OCI-M1 (cell line): ENCODE measurements at regions not wholly inside any gene's neighbourhood (a gene's known extent, or its start where the extent isn't known, plus 50 kb on each side); places are given as distances from the start of the nearest gene placed in this dataset.

Experiments
- DNase-seq: peaks from one replicate; lab custom pipeline; 2025; lab: John Stamatoyannopoulos, UW

DNA sequence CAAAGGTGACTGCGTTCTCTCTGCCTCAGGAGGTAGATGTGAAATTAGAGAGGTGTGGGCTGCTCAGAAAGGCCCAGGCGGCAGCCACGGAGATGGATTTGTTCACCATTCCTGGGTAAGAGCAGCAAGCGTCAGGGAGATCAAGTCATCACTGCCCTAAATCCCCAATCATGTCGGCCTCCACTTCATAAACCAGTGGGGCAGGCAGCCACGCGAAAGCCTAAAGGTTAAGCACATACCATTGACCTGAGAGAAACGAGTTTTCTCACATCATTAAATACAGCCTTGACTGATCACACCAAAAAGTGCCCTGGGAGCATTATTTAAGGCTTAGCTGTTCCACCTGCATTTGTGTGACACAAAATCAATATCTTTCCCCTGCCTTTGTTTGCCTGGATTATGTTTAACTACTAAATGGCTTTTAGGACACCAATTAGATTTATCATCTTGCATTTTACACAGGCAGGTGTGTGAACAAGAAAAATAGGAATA is 50.7 kb upstream of the FOXB1 start:
- no peak for DNase-seq

DNA sequence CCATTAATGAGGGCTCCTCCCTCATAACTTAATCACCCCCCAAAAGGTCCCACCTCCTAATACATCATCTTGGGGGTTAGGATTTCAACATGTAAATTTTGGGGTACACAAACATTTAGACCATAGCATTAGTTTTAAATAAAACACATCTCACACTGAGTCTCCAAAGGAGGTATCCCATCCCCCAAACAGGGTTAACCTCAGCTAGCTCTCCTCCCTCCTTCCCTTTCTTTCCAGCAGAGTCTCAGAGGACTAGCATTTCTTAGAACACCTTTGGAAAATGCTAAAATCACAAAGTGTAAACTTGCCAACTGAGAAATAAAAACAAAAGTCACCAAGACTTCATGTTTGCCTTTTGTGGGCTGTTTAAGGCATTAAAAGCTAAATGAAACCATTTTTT is 51.2 kb upstream of the FOXB1 start:
- no peak for DNase-seq

DNA sequence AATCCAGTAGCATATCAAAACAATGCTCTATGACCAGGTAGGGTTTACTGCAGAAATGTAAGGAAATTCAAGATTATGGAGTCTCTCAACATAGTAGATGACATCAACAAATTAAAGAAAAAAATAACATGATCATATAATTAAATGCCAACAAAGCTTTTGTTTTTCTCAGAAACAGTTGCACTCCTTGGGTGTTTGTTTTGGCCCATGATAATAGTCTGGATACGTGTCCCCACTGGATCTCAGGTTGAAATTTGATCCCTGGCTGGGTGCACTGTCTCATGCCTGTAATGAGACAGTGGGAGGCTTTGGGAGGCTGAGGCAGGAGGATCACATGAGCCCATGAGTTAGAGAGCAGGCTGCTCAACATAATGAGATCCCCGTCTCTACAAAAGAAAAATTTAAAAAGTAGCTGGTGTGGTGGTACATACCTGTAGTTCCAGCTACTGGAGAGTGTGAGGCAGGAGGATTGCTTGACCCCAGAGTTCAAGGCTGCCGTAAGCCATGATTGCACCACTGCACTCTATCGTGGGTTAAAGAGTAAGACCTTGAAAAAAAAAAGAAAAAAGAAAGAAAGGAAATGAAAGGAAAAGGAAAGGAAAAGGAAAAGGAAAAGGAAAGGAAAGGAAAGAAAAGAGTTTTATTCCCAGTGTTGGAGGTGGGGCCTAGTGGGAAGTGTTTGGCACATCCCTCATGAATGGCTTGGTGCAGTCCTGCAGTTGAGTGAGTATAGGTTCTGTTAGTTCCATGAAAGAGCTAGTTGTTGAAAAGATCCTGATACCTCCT is 53.3 kb upstream of the FOXB1 start:
- DNase-seq = no peak

DNA sequence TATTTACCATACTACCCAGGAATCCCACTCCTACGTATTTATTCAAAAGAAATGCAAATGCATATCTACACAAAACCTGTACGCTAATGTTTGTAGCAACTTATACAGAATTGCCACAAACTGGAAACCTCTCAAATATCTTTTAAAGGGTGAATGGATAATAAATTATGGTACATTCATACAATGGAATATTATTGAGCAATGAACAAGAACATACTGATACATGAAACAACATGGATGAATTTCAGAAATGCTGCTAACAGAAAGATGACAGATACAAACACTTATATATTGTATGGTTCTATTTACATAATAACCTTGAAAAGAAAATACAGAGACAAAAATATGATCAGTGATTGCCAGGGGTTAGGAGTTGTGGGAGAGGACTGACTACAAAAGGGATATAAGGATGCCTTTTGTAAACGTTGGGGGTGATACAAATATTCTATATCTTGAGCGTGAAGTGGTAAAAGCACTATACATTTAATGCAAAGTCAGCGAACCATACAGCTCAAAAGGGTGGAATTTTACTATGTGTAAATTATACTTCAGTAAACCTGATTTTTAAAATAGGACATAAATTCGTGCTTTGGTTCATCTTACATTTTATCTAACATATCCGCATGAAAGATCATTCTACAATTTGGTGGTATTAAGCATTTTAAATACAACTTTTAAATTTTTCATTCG is 55.0 kb upstream of the FOXB1 start:
- no peak for DNase-seq

DNA sequence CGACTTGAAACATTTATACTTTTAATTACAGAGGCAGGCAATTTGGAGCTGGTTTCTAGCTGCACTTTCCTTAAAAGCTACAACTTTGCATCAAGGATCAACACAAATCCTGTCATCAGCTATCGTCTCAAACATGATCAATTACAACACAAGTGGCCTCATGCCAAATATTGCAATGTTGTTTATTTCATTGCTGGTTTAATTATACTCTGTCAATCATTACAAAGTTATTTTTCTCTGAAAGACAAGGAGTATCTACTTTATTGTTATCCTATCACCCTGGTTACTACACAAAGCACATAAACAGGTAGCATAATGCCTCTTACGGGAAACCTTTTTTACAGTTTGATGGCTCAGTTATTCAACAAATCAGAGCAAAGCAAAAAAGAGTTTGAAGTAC is 58.0 kb upstream of the FOXB1 start:
- no peak for DNase-seq

DNA sequence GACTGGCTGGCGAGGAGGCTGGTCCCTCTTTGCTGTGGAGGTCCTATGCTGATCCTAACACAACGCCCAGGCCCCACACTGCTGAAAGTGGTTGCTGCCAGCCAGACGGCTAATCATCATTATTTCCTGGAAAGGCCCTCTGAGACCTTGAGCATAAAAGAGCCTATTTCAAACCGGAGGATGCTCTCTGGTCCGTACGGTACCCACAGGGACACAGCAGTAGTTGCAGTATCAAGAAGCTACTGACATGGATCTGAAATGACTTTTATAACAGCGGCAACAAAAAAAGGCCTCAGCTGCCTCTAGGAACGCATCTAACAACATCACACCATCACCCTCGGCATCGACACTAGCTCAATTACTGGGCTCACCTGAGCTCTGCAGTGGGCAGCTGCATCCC is 59.1 kb upstream of the FOXB1 start:
- no peak for DNase-seq

DNA sequence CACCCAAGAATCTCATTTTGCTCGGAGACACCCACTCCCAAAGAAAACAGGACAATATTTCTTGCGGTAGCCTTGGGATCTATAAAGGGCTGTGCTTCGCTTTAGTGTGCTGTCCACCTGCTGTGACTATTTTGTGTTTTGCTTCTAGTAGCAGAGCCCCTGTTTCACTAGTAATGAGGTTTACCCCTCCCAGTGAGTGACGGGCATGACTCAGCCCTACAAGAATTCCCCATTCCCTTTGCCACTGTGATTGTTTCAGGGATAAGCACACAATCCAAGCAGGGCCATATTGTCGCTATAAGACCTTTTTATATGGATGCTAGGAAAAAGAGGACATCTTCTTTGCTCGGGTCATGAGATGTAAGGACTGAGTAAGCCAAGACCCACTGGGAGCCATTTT is 62.5 kb upstream of the FOXB1 start:
- no peak for DNase-seq

DNA sequence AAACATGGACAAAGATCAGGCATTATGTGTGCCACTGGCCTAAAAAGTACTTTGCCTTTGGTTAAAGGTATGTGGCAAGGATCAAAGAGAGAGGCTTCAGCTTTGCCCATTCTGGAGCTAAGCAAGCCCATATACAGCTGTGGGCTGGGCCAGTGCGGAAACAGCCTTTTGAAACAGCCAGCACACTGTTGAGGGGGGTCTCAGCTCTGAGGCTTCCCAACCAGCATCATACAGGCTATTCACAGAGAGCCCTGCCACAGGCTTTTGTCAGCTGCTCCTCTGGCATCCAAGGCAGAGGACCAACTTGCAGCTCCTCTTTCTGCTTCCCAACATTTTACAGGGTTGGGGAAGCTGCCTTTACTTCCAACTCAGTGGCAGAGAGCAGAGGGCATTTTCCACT is 63.2 kb upstream of the FOXB1 start:
- DNase-seq = no peak

DNA sequence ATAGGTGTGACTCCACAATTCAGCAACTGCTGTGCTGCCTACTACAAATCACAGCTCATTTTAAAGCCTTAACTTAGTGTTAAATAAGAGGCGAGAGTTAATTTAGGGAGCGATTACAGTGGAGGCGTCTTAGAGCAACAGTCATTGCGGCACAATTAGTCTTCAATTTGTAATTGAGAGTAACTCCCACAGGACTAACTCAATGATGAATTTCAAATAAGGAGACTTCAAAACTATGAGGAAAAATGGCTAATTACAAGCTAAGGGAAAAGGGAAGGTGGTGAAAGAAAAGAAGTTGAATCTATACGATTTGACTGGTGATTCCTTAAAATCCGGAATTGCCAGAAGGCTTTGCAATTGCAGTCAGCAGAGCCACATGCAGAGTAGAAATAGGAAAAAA is 63.7 kb upstream of the FOXB1 start:
- no peak for DNase-seq

DNA sequence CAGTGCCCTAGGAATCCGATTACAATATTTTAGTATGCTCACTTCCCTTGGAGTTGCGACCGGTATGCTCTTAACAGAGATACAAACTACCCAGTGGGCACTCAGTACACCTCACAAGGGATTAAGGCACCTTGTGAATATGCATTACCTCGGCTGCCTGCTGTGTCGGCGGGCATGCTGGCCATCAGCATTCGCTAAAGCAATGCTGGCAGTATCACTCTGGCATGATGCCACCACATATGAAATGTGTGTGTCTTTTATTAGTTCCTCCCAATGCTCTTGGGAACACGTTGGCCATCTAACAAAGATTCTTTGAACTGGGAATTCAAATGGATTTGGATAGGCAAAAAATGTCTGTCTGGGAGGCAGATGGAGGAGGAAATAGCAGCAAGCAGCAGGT is 67.4 kb upstream of the FOXB1 start:
- no peak for DNase-seq

DNA sequence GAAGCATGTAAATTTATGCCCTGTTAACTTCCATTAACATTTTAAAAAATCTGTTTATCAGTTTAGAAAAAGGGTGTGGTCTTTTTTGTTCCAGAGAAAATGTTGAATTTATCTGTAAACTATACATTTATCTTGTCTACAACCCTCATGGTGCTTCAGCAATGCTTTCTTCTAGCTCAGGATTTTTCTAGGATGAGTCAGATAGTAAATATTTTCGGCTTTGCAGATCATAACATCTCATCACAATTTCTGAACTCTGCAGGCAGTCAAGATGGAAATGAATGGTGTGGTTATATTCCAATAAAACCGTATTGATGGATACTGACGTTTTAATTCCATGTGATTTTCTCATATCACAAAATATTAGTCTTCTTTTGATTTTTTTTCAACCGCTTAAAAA is 70.5 kb upstream of the FOXB1 start:
- no peak for DNase-seq

DNA sequence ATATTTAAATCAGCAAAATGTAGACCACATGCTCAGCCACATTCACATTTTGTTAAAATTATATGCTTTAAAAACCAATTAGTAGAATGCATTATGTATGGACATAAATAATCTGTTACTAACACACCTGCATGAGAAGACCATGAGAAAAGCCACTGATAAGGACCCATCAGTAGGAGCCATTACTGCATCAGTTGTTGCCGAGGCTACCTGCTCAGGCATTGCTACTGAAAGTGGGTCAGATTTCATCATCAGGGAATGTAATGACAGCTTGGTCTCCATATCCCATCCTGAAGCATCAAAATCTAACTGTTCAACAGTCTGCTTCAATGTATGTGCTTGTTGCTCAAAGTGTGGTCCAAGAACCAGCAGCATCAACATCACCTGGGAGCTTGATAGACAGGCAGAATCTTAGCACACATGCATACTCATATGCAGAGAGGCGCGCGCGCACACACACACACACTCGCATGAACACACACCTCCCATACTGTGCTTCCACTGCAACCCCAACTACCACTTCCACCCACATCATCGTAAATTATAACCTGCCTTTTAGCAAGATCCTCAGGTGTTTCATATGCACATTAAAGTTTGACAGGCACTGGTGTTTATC is 72.4 kb upstream of the FOXB1 start:
- DNase-seq = no peak

DNA sequence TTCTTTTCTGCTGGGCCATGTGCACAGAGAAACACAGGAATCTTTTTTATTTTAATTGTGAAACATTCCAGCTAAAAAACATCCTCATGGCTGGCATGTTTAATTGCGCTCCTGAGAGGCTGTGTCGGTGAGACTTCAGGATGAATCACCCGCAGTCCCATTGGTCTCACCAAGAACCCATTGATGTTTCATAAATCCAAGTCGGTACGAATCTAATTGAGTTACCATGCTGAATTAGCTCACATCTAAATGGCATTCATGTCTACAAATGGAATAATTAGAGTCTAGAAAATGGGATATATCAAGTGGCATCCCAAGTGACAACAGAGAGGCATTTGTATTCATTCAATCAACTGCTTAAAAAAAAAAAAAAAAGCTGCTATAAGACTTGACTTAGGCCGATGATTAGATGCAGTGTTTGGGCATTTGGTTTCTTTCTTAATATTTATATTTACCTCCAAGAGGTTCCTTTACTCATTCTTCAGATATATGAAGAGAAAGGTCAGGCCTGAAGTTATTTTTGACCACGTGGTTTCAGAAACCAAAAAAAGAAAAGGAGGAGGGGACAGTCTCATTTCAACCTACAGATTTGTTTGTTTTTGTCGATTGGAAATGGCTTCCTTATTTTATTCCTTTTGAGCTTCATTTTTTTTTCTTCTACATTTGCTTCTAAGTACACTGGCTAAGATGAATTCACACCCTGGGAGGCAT is 79.1 kb upstream of the FOXB1 start:
- DNase-seq = no peak

DNA sequence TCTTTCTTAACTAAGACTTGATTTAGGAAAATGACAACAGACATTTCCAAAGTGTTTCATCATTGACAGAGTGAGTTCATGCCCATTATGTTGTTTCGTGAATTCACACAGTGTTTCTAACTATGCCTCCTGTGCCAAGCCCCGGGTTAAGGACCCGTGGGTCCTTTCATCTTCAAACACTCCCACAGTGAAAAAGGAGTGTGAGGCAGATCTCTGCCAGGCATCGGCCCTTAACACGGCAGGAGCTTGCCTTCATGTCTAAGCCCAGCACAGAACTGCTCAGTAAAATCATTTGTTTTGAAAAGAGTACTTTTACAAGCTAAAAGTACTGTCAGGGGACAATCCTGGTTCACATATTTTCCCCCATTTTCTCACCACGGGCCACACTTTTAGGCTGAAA is 80.0 kb upstream of the FOXB1 start:
- no peak for DNase-seq

DNA sequence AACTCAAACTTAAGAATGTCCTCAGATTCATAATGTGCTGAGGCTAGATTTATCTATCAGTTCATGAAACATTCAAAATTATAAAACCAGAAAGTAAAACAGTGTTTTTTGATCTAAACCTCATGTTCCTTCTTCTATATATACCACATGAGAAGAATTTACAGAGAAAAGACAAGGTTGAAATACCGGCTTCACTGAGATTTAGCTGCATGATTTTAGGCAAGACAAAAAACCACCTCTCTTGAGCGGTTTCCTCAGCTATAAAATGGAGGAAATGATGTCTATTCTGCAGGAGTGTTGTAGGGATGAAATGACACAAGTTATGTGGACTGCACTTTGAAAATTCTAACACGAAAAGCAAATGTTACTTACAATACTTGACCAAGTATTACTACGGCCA is 80.6 kb upstream of the FOXB1 start:
- no peak for DNase-seq

DNA sequence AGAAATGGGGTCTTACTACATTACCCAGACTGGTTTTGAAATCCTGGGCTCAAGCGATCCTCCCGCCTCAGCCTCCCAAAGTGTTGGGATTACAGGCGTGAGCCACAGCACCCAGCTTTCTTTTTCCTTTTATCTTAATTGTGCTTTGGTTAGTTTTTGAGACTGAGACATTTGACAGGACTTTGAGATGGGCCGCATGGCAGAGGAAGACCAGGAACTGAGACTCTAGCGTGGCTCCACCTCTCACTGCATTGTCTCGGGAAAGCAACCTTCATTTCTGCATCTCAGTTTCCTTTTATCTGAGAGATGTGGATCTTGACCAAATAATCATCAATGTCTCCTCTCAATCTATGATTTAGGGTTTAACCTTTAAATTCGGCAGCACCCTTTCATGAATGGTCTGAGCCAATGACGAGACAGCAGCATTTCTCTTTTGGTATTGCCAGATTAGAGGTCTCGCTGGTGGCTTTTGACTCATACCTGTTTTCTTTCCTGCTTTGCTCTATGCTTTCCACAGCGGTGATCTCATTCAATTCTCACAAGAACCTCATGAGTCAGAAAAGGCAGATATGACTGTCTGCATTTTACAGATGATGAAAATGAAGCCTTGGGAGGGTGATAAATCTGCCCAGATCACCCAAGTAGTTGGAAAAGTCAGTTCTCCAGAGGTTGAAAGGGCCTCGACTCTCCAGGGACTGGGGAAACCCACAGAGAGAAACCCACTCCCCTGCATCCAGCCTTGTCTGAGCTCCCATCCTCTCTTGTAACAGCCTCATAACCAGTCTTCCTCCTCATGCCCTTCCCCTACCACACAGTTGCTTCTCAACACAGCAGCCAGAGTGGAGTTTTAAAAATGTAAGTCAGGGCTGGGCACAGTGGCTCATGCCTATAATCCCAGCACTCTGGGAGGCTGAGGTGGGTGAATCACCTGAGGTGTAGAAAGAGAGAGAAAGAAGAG is 84.8 kb upstream of the FOXB1 start:
- DNase-seq = peak; percentile 24

DNA sequence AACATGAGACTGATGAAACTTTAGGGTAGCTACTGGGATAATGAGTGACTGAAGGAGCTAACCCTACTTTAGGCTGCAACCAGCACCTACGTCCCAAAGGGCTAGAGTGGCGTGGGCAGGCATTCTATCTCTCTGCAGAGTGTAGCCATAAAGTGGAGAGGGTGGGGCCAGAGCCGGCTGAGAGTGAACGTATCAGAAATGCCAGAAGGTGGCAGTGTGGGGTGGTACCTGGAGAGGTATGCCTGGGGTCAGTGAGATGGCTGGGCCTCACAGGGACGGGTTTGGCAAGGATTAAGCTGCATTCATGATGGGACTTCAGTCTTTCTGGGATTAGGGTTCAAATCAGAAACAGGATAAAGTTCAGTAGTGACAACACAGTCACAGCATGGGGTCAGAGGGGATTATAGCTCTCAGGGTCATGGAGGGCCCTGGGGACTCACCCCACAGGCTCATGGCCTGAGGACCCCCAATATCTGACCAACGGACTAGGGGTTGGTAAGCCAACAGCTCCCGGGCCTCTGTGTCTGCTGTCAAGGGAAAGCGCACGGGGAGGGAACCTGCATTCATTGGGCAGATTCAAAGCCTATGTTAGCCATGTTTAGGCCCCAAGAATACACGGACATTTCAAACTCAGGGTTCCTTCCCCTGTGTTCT is 86.5 kb upstream of the FOXB1 start:
- DNase-seq = peak; percentile 88

DNA sequence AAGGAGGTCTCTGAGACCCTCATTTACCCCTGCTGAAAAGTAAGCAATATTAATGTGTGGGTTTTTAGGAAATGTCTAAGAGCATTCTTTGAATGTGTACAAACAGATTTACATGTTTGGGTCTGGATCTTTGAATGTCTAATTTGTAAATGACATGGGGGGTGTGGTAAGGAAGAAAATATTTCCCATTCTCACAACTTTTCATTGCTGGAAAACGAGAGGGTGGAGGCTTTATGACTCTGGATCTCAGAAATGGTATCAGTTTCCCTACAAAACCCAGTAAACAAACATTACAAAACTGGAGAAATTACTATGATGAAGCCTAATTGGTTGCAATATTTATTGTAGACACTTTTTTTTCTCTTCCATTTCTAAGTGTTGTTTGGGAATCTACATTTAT is 98.1 kb upstream of the FOXB1 start:
- DNase-seq = no peak

DNA sequence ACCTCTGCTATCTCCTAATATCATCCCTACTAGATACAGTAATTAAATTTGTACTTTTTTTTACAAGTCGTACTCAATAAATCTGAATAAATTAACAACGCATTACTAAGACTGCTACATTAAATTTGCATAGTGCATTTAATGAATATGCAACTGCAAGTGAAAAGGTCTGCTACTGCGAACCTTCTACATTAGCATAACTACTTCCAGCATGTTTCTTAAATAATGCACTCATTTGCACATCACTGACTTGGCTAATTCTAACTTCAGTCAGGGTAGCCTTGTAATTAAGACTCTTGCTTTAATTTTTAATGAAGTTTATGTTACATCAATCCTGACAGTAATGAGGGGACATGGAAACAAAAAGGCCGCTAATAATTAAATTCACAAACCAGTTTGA is 98.9 kb upstream of the FOXB1 start:
- no peak for DNase-seq

DNA sequence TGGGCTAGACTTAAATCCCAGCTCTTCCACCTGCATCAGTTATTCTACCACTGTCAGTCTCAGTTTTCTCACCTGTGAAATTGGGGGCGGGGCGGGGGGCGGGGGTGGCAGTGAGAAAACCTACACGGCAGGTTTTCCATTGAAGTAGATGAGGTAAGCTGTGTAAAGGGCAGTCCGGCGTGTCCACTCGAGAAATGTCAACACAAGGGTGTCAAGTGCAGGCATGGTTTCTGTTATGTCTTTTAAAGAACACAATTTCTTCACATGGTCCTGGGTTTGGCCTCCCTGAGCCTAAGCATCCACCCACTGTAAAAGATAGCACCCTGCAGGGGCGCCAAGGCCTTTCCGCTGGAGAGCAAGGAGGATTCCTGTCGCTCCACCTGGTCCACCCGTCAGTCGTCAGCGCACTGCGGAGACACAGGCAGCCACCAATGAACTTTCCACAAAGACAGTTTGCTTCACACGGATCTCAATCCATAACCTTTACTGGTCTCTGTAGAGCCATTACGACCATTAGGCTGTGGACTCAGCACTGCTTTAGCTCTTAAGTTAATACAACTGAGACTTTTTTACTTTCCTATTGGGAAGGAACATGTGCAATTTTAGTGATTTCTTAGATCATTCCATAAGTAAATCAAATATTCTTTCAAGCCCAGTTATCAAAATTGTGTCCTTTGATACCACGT is 99.5 kb upstream of the FOXB1 start:
- no peak for DNase-seq
